HCT116 (cell line): ENCODE measurements at regions not wholly inside any gene's neighbourhood (a gene's known extent, or its start where the extent isn't known, plus 50 kb on each side); places are given as distances from the start of the nearest gene placed in this dataset.

Source experiments
- CEBPB ChIP-seq: IDR thresholded peaks from 2 replicates; pipeline ENCODE4 v1.6.1; 2012; ENCODE audit warnings: low read depth
- CTCF ChIP-seq, 3 experiments: fragments of 200-600 bp in 1 of 3; sonication (generic) in 1 of 3; IDR thresholded peaks in 2 of 3; conservative IDR thresholded peaks in 1 of 3; 2 replicates each; pipeline ENCODE4 v1.5.1; 2012 to 2017; ENCODE audit warnings: low read depth in 2 of 3, low read length in 2 of 3, antibody characterized with exemption in 1 of 3, borderline replicate concordance in 1 of 3, control low read depth in 1 of 3, mild to moderate bottlenecking in 1 of 3, mixed read lengths in 1 of 3, mixed run types in 1 of 3, moderate library complexity in 1 of 3; ENCODE audit not compliant: insufficient read depth in 1 of 3
- EZH2 ChIP-seq: fragments of 200-600 bp; sonication (generic); IDR thresholded peaks from 2 replicates; pipeline ENCODE4 v1.6.1; 2017; ENCODE audit warnings: antibody characterized with exemption, mixed run types
- EZH2phosphoT487 ChIP-seq: fragments of 200-600 bp; IDR thresholded peaks from 2 replicates; pipeline ENCODE4 v1.6.1; 2018; ENCODE audit warnings: antibody characterized with exemption, borderline replicate concordance
- FOSL1 ChIP-seq: IDR thresholded peaks from 2 replicates; pipeline ENCODE4 v1.6.1; 2012; ENCODE audit warnings: low read depth
- MAX ChIP-seq: IDR thresholded peaks from 2 replicates; pipeline ENCODE4 v1.6.1; 2012
- POLR2A ChIP-seq: IDR thresholded peaks from 2 replicates; pipeline ENCODE4 v1.7.0; 2011; ENCODE audit warnings: borderline replicate concordance; ENCODE audit not compliant: insufficient read depth, insufficient read length; ENCODE audit errors: extremely low read depth
- POLR2AphosphoS5 ChIP-seq: IDR thresholded peaks from 2 replicates; pipeline ENCODE4 v1.6.1; 2011; ENCODE audit warnings: mild to moderate bottlenecking, low read depth, low read length, moderate library complexity
- SRF ChIP-seq: IDR thresholded peaks from 2 replicates; pipeline ENCODE4 v1.6.1; 2012; ENCODE audit warnings: low read depth

- TF ChIP-seq CTCF (IDR thresholded peaks at IDR 0.05 in 2 of 3, conservative IDR thresholded peaks at IDR 0.05 in 1 of 3; ENCODE audit: borderline replicate concordance in 1 of 3, insufficient read depth in 1 of 3, low read depth in 2 of 3, low read length in 2 of 3) (no peak), POLR2AphosphoS5 (no peak), CEBPB (no peak), EZH2 (no peak), SRF (no peak), EZH2phosphoT487 (no peak), MAX (no peak), POLR2A (no peak), FOSL1 (no peak)
Observed at GRCh38 chr12:67748743-67749040, 100.1 kb downstream of the DYRK2 start.
